T-cell (primary cell): ENCODE measurements at regions not wholly inside any gene's neighbourhood (a gene's known extent, or its start where the extent isn't known, plus 50 kb on each side); places are given as distances from the start of the nearest gene placed in this dataset.
"Not testable (repeated sequence)": the region's sequence is repeated elsewhere in the genome, so short reads cannot be mapped to it uniquely, and the experiment has no call there.

Source experiments
- ATAC-seq, 4 experiments: fragments of 200-7000 bp in 3 of 4; fragments of 150-1000 bp in 1 of 4; cut with Tn5 transposase; replicated peaks in 1 of 4; 1 replicate in 3 of 4; 2 replicates in 1 of 4; pipeline ENCODE4 v1.10.0; 2021; ENCODE audit warnings: moderate library complexity in 3 of 4, mild to moderate bottlenecking in 2 of 4, moderate number of reproducible peaks in 1 of 4
- CTCF ChIA-PET, 2 donors: fragments of 300-600 bp; sonication (Branson Sonifier 250); formaldehyde crosslinking; loops; one replicate each; lab custom pipeline; 2022; ENCODE audit warnings: antibody characterized with exemption in 2 of 2; lab: Charles Lee
- POLR2A ChIA-PET, 2 donors: fragments of 300-600 bp; sonication (Branson Sonifier 250); formaldehyde crosslinking; loops; one replicate each; lab custom pipeline; 2022; ENCODE audit warnings: antibody characterized with exemption in 2 of 2; lab: Charles Lee
- DNase-seq, 35 experiments: peaks; one replicate each; pipeline versions ENCODE4 v3.0.0 to v3.0.0-alpha.2; 2013 to 2023
- H3K27ac ChIP-seq: one replicate; pipeline ENCODE4 v1.5.1; 2013; ENCODE audit warnings: low read length
- H3K27me3 ChIP-seq, 2 experiments: replicated peaks in 1 of 2; 1 replicate in 1 of 2; 2 replicates in 1 of 2; pipeline versions ENCODE4 v1.6.1 to v1.7.0; 2013; ENCODE audit warnings: low read length in 1 of 2, mixed read lengths in 1 of 2; ENCODE audit not compliant: control insufficient read depth in 2 of 2, insufficient read depth in 2 of 2; ENCODE audit errors: extremely low read depth in 1 of 2
- H3K36me3 ChIP-seq, 2 donors: 1 replicate in 1 of 2; 2 replicates in 1 of 2; pipeline versions ENCODE4 v1.6.1 to v1.7.0; 2013; ENCODE audit warnings: low read length in 1 of 2; ENCODE audit not compliant: control insufficient read depth in 2 of 2, insufficient read depth in 1 of 2; ENCODE audit errors: extremely low read depth in 1 of 2
- H3K4me1 ChIP-seq, 2 experiments: 1 replicate in 1 of 2; 2 replicates in 1 of 2; pipeline versions ENCODE4 v1.6.1 to v1.7.0; 2013; ENCODE audit warnings: low read length in 2 of 2, mixed read lengths in 1 of 2; ENCODE audit not compliant: insufficient read depth in 2 of 2, control insufficient read depth in 1 of 2; ENCODE audit errors: extremely low read depth in 1 of 2
- H3K4me3 ChIP-seq, 2 donors: 1 replicate in 1 of 2; 2 replicates in 1 of 2; pipeline versions ENCODE4 v1.5.1 to v1.7.0; 2013; ENCODE audit warnings: mild to moderate bottlenecking in 2 of 2, low read length in 1 of 2, moderate library complexity in 1 of 2; ENCODE audit not compliant: control insufficient read depth in 1 of 2; ENCODE audit errors: extremely low read depth in 1 of 2
- H3K9me3 ChIP-seq: 2 replicates; pipeline ENCODE4 v1.7.0; 2013
- H3K27ac Mint-ChIP-seq, 2 donors: one replicate each; pipeline ENCODE4 v1.8.0; 2020 to 2021; ENCODE audit warnings: mild to moderate bottlenecking in 2 of 2, mixed read lengths in 2 of 2
- H3K27me3 Mint-ChIP-seq, 2 donors: one replicate each; pipeline ENCODE4 v1.8.0; 2021 to 2022; ENCODE audit warnings: mixed read lengths in 2 of 2
- H3K36me3 Mint-ChIP-seq: one replicate; pipeline ENCODE4 v1.8.0; 2021; ENCODE audit warnings: mixed read lengths
- H3K4me1 Mint-ChIP-seq, 3 donors: one replicate each; pipeline ENCODE4 v1.8.0; 2020 to 2022; ENCODE audit warnings: mixed read lengths in 3 of 3, mild to moderate bottlenecking in 1 of 3
- H3K4me3 Mint-ChIP-seq, 3 donors: one replicate each; pipeline ENCODE4 v1.8.0; 2020 to 2022; ENCODE audit warnings: mild to moderate bottlenecking in 3 of 3, mixed read lengths in 3 of 3, moderate library complexity in 3 of 3
- H3K9me3 Mint-ChIP-seq, 3 donors: one replicate each; pipeline ENCODE4 v1.8.0; 2020 to 2022; ENCODE audit warnings: mixed read lengths in 3 of 3
- WGBS: methylation state at CpG from one replicate; pipeline ENCODE4 v1.1.5; 2013; ENCODE audit warnings: missing lambda C conversion rate; ENCODE audit not compliant: insufficient coverage; 5-methylcytosine and 5-hydroxymethylcytosine counted together

GRCh38 chr3:75325716-75326115 is 338.4 kb upstream of the FRG2C start:
- WGBS = no CpG with 5 or more reads among the region's 2 CpGs
- CTCF ChIA-PET = no interaction called here
- H3K27ac Mint-ChIP-seq = no peak overlapping the region

GRCh38 chr3:75327453-75327852 is 336.7 kb upstream of the FRG2C start:
- H3K27me3 Mint-ChIP-seq = peaks cover 0 to 9% of the 10 kb centered on the region in 2 donors
- no peak overlapping the region for H3K4me3 Mint-ChIP-seq
- H3K9me3 Mint-ChIP-seq = no peaks in the 10 kb centered on the region
- ATAC-seq = no peak
- H3K36me3 Mint-ChIP-seq = no peaks in the 10 kb centered on the region
- H3K9me3 ChIP-seq = no peaks in the 10 kb centered on the region
- no peak overlapping the region for H3K27ac Mint-ChIP-seq
- H3K27ac ChIP-seq = no peak overlapping the region
- no peak overlapping the region for H3K4me3 ChIP-seq
- CTCF ChIA-PET = no interaction called here
- no peak for DNase-seq
- H3K36me3 ChIP-seq = no peaks in the 10 kb centered on the region
- POLR2A ChIA-PET = no interaction called here
- no peaks in the 10 kb centered on the region for H3K4me1 Mint-ChIP-seq
- H3K4me1 ChIP-seq = no peaks in the 10 kb centered on the region
- peaks cover 0 to 8% of the 10 kb centered on the region in 2 experiments for H3K27me3 ChIP-seq
- WGBS = 73% methylated on average over 7 of the region's 9 CpGs

More at GRCh38 chr3:75325716-75326115, 338.4 kb upstream of the FRG2C start:
- Mint-ChIP-seq H3K4me3 (no peak overlapping the region), H3K27me3 (peaks cover 0 to 9% of the 10 kb centered on the region in 2 donors), H3K4me1 (no peaks in the 10 kb centered on the region), H3K36me3 (no peaks in the 10 kb centered on the region), H3K9me3 (no peaks in the 10 kb centered on the region)
- POLR2A ChIA-PET = no interaction called here
- H3K27me3 ChIP-seq = peaks cover 0 to 8% of the 10 kb centered on the region in 2 experiments
- H3K27ac ChIP-seq = no peak overlapping the region
- DNase-seq = no peak
- no peaks in the 10 kb centered on the region for H3K36me3 ChIP-seq
- no peak for ATAC-seq
- H3K4me1 ChIP-seq = no peaks in the 10 kb centered on the region
- no peak overlapping the region for H3K4me3 ChIP-seq
- H3K9me3 ChIP-seq = no peaks in the 10 kb centered on the region

- peaks cover 0 to 5% (median 0%) of the 10 kb centered on the region in 3 donors for H3K9me3 Mint-ChIP-seq
- H3K4me3 ChIP-seq = no peak overlapping the region
- H3K27ac Mint-ChIP-seq = no peak overlapping the region
- 17% methylated on average over 1 of the region's 4 CpGs for WGBS
- H3K9me3 ChIP-seq = no peaks in the 10 kb centered on the region
- H3K4me1 ChIP-seq = no peaks in the 10 kb centered on the region
- no peaks in the 10 kb centered on the region for H3K4me1 Mint-ChIP-seq
- CTCF ChIA-PET = no interaction called here
- H3K27me3 Mint-ChIP-seq = peaks cover 0 to 9% of the 10 kb centered on the region in 2 donors
- DNase-seq (no peak), ATAC-seq (no peak)
- no peak overlapping the region for H3K27ac ChIP-seq
- H3K4me3 Mint-ChIP-seq = no peak overlapping the region
- peaks cover 0 to 8% of the 10 kb centered on the region in 2 experiments for H3K27me3 ChIP-seq
- no peaks in the 10 kb centered on the region for H3K36me3 Mint-ChIP-seq
- POLR2A ChIA-PET = no interaction called here
- no peaks in the 10 kb centered on the region for H3K36me3 ChIP-seq
Observed at GRCh38 chr3:75329476-75330097, 334.5 kb upstream of the FRG2C start.

- ATAC-seq, H3K9me3 ChIP-seq, H3K4me3 ChIP-seq, H3K27ac ChIP-seq, H3K27me3 ChIP-seq, H3K27ac Mint-ChIP-seq, H3K36me3 ChIP-seq, POLR2A ChIA-PET, H3K4me1 ChIP-seq, DNase-seq, H3K27me3 Mint-ChIP-seq, H3K4me3 Mint-ChIP-seq, H3K9me3 Mint-ChIP-seq, CTCF ChIA-PET, H3K36me3 Mint-ChIP-seq, H3K4me1 Mint-ChIP-seq: not testable (repeated sequence)
Observed at GRCh38 chr3:75330446-75330845, 333.7 kb upstream of the FRG2C start.

GRCh38 chr3:75332090-75332489 is 332.0 kb upstream of the FRG2C start:
- H3K27me3 Mint-ChIP-seq, H3K4me1 Mint-ChIP-seq, H3K4me3 ChIP-seq, POLR2A ChIA-PET, H3K36me3 Mint-ChIP-seq, H3K27me3 ChIP-seq, H3K4me3 Mint-ChIP-seq, ATAC-seq, H3K36me3 ChIP-seq, H3K9me3 Mint-ChIP-seq, H3K27ac Mint-ChIP-seq, CTCF ChIA-PET, DNase-seq, H3K4me1 ChIP-seq, H3K27ac ChIP-seq, H3K9me3 ChIP-seq: not testable (repeated sequence)
- no CpG with 5 or more reads among the region's 1 CpG for WGBS

- WGBS = no CpG with 5 or more reads among the region's 2 CpGs
- ChIA-PET CTCF (no interaction called here), POLR2A (no interaction called here)
- DNase-seq = no peak
- Histone ChIP-seq H3K4me3 (no peak overlapping the region), H3K27me3 (peaks cover 0 to 4% of the 10 kb centered on the region in 2 experiments), H3K36me3 (no peaks in the 10 kb centered on the region), H3K4me1 (no peaks in the 10 kb centered on the region), H3K27ac (no peak overlapping the region), H3K9me3 (no peaks in the 10 kb centered on the region)
- no peak for ATAC-seq
- Mint-ChIP-seq H3K4me1 (no peaks in the 10 kb centered on the region), H3K36me3 (no peaks in the 10 kb centered on the region), H3K9me3 (peaks cover 0 to 5% (median 0%) of the 10 kb centered on the region in 3 donors), H3K27ac (no peak overlapping the region), H3K4me3 (no peak overlapping the region), H3K27me3 (peaks cover 0 to 1% of the 10 kb centered on the region in 2 donors)
Observed at GRCh38 chr3:75332794-75333193, 331.3 kb upstream of the FRG2C start.

- no CpG with 5 or more reads among the region's 3 CpGs for WGBS
- Mint-ChIP-seq H3K4me1 (no peaks in the 10 kb centered on the region), H3K9me3 (peaks cover 0 to 5% (median 0%) of the 10 kb centered on the region in 3 donors), H3K4me3 (no peak overlapping the region), H3K36me3 (no peaks in the 10 kb centered on the region), H3K27me3 (no peaks in the 10 kb centered on the region), H3K27ac (no peak overlapping the region)
- DNase-seq (no peak), ATAC-seq (no peak)
- no peaks in the 10 kb centered on the region for H3K27me3 ChIP-seq
- H3K4me1 ChIP-seq = no peaks in the 10 kb centered on the region
- no peaks in the 10 kb centered on the region for H3K36me3 ChIP-seq
- ChIA-PET CTCF (no interaction called here), POLR2A (no interaction called here)
- no peaks in the 10 kb centered on the region for H3K9me3 ChIP-seq
- no peak overlapping the region for H3K27ac ChIP-seq
- no peak overlapping the region for H3K4me3 ChIP-seq
Observed at GRCh38 chr3:75334299-75334698, 329.8 kb upstream of the FRG2C start.
